GM23338 (cell line): ENCODE measurements at regions not wholly inside any gene's neighbourhood (a gene's known extent, or its start where the extent isn't known, plus 50 kb on each side); places are given as distances from the start of the nearest gene placed in this dataset.

Experiments
- ATAC-seq: fragments of 200-7000 bp; cut with Tn5 transposase; 3 replicates; pipeline ENCODE4 v1.9.1; 2020
- DNase-seq: peaks from one replicate; pipeline ENCODE4 v3.0.0-alpha.2; 2015; ENCODE audit warnings: low spot score
- H2AFZ ChIP-seq: fragments of 200-600 bp; sonication (generic); 2 replicates; pipeline ENCODE4 v1.8.0; 2016; ENCODE audit warnings: antibody characterized with exemption, mild to moderate bottlenecking, moderate library complexity
- H3F3A ChIP-seq: fragments of 200-600 bp; sonication (generic); replicated peaks from 2 replicates; pipeline ENCODE4 v1.8.0; 2017; ENCODE audit warnings: antibody characterized with exemption, mixed run types, low read depth
- H3K27ac ChIP-seq: fragments of 200-600 bp; sonication (generic); 2 replicates; pipeline ENCODE4 v1.6.1; 2016; ENCODE audit warnings: low read depth
- H3K27me3 ChIP-seq: fragments of 200-600 bp; sonication (generic); 2 replicates; pipeline ENCODE4 v1.8.0; 2016; ENCODE audit warnings: mild to moderate bottlenecking, mixed run types, moderate library complexity; ENCODE audit not compliant: insufficient read depth
- H3K36me3 ChIP-seq: fragments of 200-600 bp; sonication (generic); 2 replicates; pipeline ENCODE4 v1.8.0; 2016; ENCODE audit warnings: mild to moderate bottlenecking; ENCODE audit not compliant: insufficient read depth
- H3K4me1 ChIP-seq: fragments of 200-600 bp; sonication (generic); 2 replicates; pipeline ENCODE4 v1.8.0; 2016; ENCODE audit warnings: mild to moderate bottlenecking, moderate library complexity; ENCODE audit not compliant: insufficient read depth
- H3K4me2 ChIP-seq: fragments of 200-600 bp; sonication (generic); 2 replicates; pipeline ENCODE4 v1.7.1; 2017; ENCODE audit warnings: mixed run types
- H3K4me3 ChIP-seq: fragments of 200-600 bp; sonication (generic); 2 replicates; pipeline ENCODE4 v1.6.1; 2016; ENCODE audit warnings: mixed run types
- H3K79me2 ChIP-seq: fragments of 200-600 bp; sonication (generic); replicated peaks from 2 replicates; pipeline ENCODE4 v1.8.0; 2017; ENCODE audit warnings: mild to moderate bottlenecking; ENCODE audit not compliant: insufficient read depth
- H3K9me2 ChIP-seq: fragments of 200-600 bp; sonication (generic); 2 replicates; pipeline ENCODE4 v1.8.0; 2017; ENCODE audit not compliant: insufficient read depth
- H4K20me1 ChIP-seq: fragments of 200-600 bp; sonication (generic); replicated peaks from 2 replicates; pipeline ENCODE4 v1.8.0; 2017; ENCODE audit warnings: mild to moderate bottlenecking; ENCODE audit not compliant: insufficient read depth
- H3K27ac Mint-ChIP-seq: 2 replicates; pipeline ENCODE4 v1.8.0; 2020; ENCODE audit warnings: inconsistent platforms, mild to moderate bottlenecking, moderate library complexity, mixed read lengths
- H3K27me3 Mint-ChIP-seq: 3 replicates; pipeline ENCODE4 v1.8.0; 2022; ENCODE audit warnings: low read depth, mild to moderate bottlenecking, moderate library complexity, mixed read lengths, inconsistent platforms; ENCODE audit not compliant: insufficient read depth, poor library complexity
- H3K36me3 Mint-ChIP-seq: 3 replicates; pipeline ENCODE4 v1.8.0; 2021; ENCODE audit warnings: low read depth, mild to moderate bottlenecking, inconsistent platforms, moderate library complexity, mixed read lengths
- H3K4me1 Mint-ChIP-seq: 3 replicates; pipeline ENCODE4 v1.8.0; 2020; ENCODE audit warnings: mild to moderate bottlenecking, inconsistent platforms, mixed read lengths
- H3K4me3 Mint-ChIP-seq: 3 replicates; pipeline ENCODE4 v1.8.0; 2021; ENCODE audit warnings: moderate library complexity, mild to moderate bottlenecking, inconsistent platforms, mixed read lengths
- H3K9me3 Mint-ChIP-seq: 3 replicates; pipeline ENCODE4 v1.8.0; 2020; ENCODE audit warnings: moderate library complexity, mild to moderate bottlenecking, inconsistent platforms, mixed read lengths
- JUNB ChIP-seq: IDR thresholded peaks from one replicate; pipeline ENCODE4 v1.6.1; 2016; ENCODE audit warnings: antibody characterized with exemption; ENCODE audit not compliant: unreplicated experiment
- POLR2AphosphoS5 ChIP-seq: IDR thresholded peaks from 2 replicates; pipeline ENCODE4 v1.6.1; 2016; ENCODE audit warnings: antibody characterized with exemption, low read depth
- REST ChIP-seq: IDR thresholded peaks from one replicate; pipeline ENCODE4 v1.6.1; 2018; ENCODE audit warnings: antibody characterized with exemption; ENCODE audit not compliant: unreplicated experiment
- ZNF331 ChIP-seq: fragments of 250-450 bp; sonication (Bioruptor Pico); IDR thresholded peaks from 2 replicates; pipeline ENCODE4 v1.5.0; 2020; ENCODE audit warnings: low read depth, mild to moderate bottlenecking, moderate library complexity
- ZNF462 ChIP-seq: fragments of 250-450 bp; sonication (Bioruptor Pico); IDR thresholded peaks from 2 replicates; pipeline ENCODE4 v1.5.0; 2020; ENCODE audit warnings: mild to moderate bottlenecking, moderate library complexity

GRCh38 chr5:45109636-45110035, 300.9 kb downstream of the MRPS30 start:
- H4K20me1 ChIP-seq, result no peaks in the 10 kb centered on the region
- DNase-seq (peak; percentile 42), ATAC-seq (peak; percentile 73)
- peak overlapping the region; percentile 45; the same call in 2 of the 3 replicates for H3K4me3 Mint-ChIP-seq
- peaks cover 35% of the 10 kb centered on the region for H3K4me1 Mint-ChIP-seq
- peak overlapping the region; percentile 89 for H3K27ac Mint-ChIP-seq
- peaks cover 9% of the 10 kb centered on the region for H3K36me3 Mint-ChIP-seq
- no peaks in the 10 kb centered on the region for H3K27me3 ChIP-seq
- H3K4me1 ChIP-seq, result peaks cover 43% of the 10 kb centered on the region
- H2AFZ ChIP-seq, result no peak overlapping the region
- TF ChIP-seq ZNF331 (CRISPR knock-in tag) (no peak), POLR2AphosphoS5 (no peak), ZNF462 (peak; percentile 22; the same call in 1 of the 2 replicates), JUNB (no peak), REST (no peak)
- peak overlapping the region; percentile 83; the same call in 1 of the 2 replicates for H3K27ac ChIP-seq
- peaks cover 6% of the 10 kb centered on the region; the same call in 2 of the 3 replicates for H3K9me3 Mint-ChIP-seq
- 0 out of 2 replicates have a peak overlapping the region, but pooled peaks have one; percentile 4 for H3K4me3 ChIP-seq
- H3K36me3 ChIP-seq, result no peaks in the 10 kb centered on the region
- H3K27me3 Mint-ChIP-seq, result peaks cover 2% of the 10 kb centered on the region
- H3F3A ChIP-seq, result no peaks in the 10 kb centered on the region
- H3K9me2 ChIP-seq, result peaks cover 12% of the 10 kb centered on the region
- peak overlapping the region; percentile 3; the same call in 1 of the 2 replicates for H3K4me2 ChIP-seq
- no peaks in the 10 kb centered on the region for H3K79me2 ChIP-seq
